ENCODE measurements at regions not wholly inside any gene's neighbourhood (a gene's known extent, or its start where the extent isn't known, plus 50 kb on each side); places are given as distances from the start of the nearest gene placed in this dataset.

DNA sequence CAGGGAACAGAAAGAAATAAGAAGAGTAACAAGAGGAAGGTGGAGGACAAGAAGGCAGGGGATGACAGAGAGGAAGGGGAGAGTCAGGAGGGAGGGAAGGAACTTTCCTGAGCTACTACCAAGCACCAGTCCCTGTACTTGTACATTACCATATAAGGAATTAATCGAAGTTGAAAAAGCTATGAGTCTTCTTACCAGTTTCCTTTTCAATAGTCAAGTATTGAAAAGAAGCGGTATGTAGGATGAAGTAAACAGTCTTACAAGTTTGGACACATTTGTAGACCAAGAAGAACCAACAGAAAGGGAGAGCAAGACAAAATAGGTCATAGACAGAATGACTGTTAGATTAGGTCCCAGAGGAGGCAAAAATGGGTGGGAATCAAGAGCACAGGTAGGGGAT, 629.7 kb upstream of the DIPK2B start:
- no peak for TF ChIP-seq MAZ (IDR thresholded peaks at IDR 0.05; ENCODE audit: borderline replicate concordance, low read depth, low read length)
- H3K9ac ChIP-seq (ENCODE audit: low read depth, low read length), result no peak overlapping the region
- no peak overlapping the region for H3K56ac ChIP-seq (ENCODE audit: extremely low read depth, insufficient read depth, low read length)
- no peak overlapping the region for H2BK20ac ChIP-seq (ENCODE audit: low read depth, low read length)
- POLR2A ChIA-PET (ENCODE audit: unreplicated experiment), result interaction anchor here (0.5 kb wide), 1 partner anchor 486 kb away, joined by 3 read pairs; no protein-coding TSS in a partner anchor
- H2BK15ac ChIP-seq (ENCODE audit: low read depth, low read length), result no peak overlapping the region
- H2AFZ ChIP-seq (replicated peaks; ENCODE audit: low read length, poor library complexity), result no peak overlapping the region
- no peak overlapping the region for H3K4me2 ChIP-seq (ENCODE audit: low read depth, low read length)
- BruUV-seq (replicated peaks), result no TSS peak
- no peak overlapping the region for H2AK9ac ChIP-seq (replicated peaks; ENCODE audit: low read depth, low read length, poor library complexity)
- H3K14ac ChIP-seq (replicated peaks; ENCODE audit: low read depth, low read length), result no peak overlapping the region
- intact Hi-C loops (cut with micrococcal nuclease), result loop anchor here (5.0 kb wide), 1 partner anchor 52 kb away; no protein-coding TSS in a partner anchor
- H3K23ac ChIP-seq (ENCODE audit: low read depth, low read length), result no peak overlapping the region
- DNase-seq, result no peak
- no peaks in the 10 kb centered on the region for H4K20me1 ChIP-seq (ENCODE audit: insufficient read depth, low read length)
- dilution Hi-C loops (cut with HindIII; ENCODE audit: low sequenced_read_pairs, unreplicated experiment), result no loop called here
- no peaks in the 10 kb centered on the region; the same call in 1 of the 2 replicates for H3K36me3 ChIP-seq (ENCODE audit: control insufficient read depth, insufficient read depth, low read length)
- no peaks in the 10 kb centered on the region for H3K9me3 ChIP-seq (ENCODE audit: control insufficient read depth, insufficient read depth, low read length)
- H4K91ac ChIP-seq (ENCODE audit: insufficient read depth, low read depth, low read length), result no peak overlapping the region
- CTCF ChIA-PET, result no interaction called here
- H4K8ac ChIP-seq (ENCODE audit: low read depth in 2 of 2, low read length in 2 of 2), result no peak overlapping the region; a peak in 1 of 4 replicates
- H3K18ac ChIP-seq (ENCODE audit: low read depth, low read length), result no peak overlapping the region
- H4K5ac ChIP-seq (ENCODE audit: low read depth, low read length), result no peak overlapping the region
- H3K4me1 ChIP-seq (ENCODE audit: control insufficient read depth, insufficient read depth, low read length), result no peaks in the 10 kb centered on the region
- peaks cover 5% of the 10 kb centered on the region for H3K27me3 ChIP-seq (ENCODE audit: control insufficient read depth, insufficient read depth, low read length)
- no peak overlapping the region for H3K4ac ChIP-seq (ENCODE audit: low read depth, low read length)
- in situ Hi-C loops (cut with MboI; ENCODE audit: low sequenced_read_pairs), result no loop called here
- H2BK120ac ChIP-seq (ENCODE audit: low read depth, low read length), result no peak overlapping the region
- H2AK5ac ChIP-seq (ENCODE audit: low read depth, low read length), result no peak overlapping the region
- H3K9me1 ChIP-seq (ENCODE audit: insufficient read depth, low read length), result no peaks in the 10 kb centered on the region; the same call in 1 of the 2 replicates
- no peak overlapping the region for H3K4me3 ChIP-seq (ENCODE audit: insufficient read depth, low read depth, low read length)
- no peak for ATAC-seq (ENCODE audit: low read depth)
- H2BK5ac ChIP-seq (ENCODE audit: low read depth, low read length, poor library complexity, severe bottlenecking), result peak overlapping the region; percentile 34
- no CpG with 5 or more reads among the region's 2 CpGs for WGBS, 2 experiments (ENCODE audit: extremely low coverage in 2 of 2, insufficient read length in 1 of 2)
- H3K79me1 ChIP-seq (ENCODE audit: low read depth in 1 of 2, low read length in 2 of 2), result peaks cover 3 to 4% of the 10 kb centered on the region in 2 experiments; a peak in 3 of 4 replicates
- no peak overlapping the region for H3K27ac ChIP-seq (ENCODE audit: insufficient read depth, low read length)

Measured in IMR-90 (cell line).